ENCODE measurements at regions not wholly inside any gene's neighbourhood (a gene's known extent, or its start where the extent isn't known, plus 50 kb on each side); places are given as distances from the start of the nearest gene placed in this dataset.
A peak's percentile ranks its signal among the peaks of the same experiment; 100 is the strongest.

DNA sequence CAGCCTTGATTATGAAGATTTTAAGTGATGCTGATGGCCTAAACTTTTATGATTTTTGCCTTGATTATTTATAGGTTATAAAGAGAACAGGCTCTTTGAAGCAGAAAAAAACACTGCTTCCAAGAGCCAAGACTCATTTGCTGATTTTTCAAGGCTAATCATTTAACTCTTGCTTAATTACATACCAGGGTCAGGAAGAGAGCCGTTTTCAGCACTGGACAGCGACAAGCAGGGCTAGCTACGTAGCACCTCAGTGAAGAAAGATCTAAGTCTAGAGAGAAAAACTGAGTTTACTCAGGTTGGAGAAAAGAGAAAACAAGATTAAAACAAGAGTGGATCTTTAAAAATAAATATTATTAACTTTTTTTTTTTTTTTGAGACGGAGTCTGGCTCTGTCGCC is 615.4 kb upstream of the B3GAT1 start (continued):
- TF ChIP-seq TOE1 (IDR thresholded peaks at IDR 0.05; ENCODE audit: borderline replicate concordance), result no peak
- TF ChIP-seq TOE1 (CRISPR knock-in tag; IDR thresholded peaks at IDR 0.05; ENCODE audit: borderline replicate concordance, low read depth), result no peak
- TF ChIP-seq PRMT5 (CRISPR knock-in tag; IDR thresholded peaks at IDR 0.05), result peak; percentile 54; the same call in 1 of the 2 replicates
- TF ChIP-seq, protein P1, sequence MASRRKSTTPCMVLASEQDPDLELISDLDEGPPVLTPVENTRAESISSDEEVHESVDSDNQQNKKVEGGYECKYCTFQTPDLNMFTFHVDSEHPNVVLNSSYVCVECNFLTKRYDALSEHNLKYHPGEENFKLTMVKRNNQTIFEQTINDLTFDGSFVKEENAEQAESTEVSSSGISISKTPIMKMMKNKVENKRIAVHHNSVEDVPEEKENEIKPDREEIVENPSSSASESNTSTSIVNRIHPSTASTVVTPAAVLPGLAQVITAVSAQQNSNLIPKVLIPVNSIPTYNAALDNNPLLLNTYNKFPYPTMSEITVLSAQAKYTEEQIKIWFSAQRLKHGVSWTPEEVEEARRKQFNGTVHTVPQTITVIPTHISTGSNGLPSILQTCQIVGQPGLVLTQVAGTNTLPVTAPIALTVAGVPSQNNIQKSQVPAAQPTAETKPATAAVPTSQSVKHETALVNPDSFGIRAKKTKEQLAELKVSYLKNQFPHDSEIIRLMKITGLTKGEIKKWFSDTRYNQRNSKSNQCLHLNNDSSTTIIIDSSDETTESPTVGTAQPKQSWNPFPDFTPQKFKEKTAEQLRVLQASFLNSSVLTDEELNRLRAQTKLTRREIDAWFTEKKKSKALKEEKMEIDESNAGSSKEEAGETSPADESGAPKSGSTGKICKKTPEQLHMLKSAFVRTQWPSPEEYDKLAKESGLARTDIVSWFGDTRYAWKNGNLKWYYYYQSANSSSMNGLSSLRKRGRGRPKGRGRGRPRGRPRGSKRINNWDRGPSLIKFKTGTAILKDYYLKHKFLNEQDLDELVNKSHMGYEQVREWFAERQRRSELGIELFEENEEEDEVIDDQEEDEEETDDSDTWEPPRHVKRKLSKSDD (conservative IDR thresholded peaks at IDR 0.05; ENCODE audit: low read length), result no peak
- TF ChIP-seq, protein P2, sequence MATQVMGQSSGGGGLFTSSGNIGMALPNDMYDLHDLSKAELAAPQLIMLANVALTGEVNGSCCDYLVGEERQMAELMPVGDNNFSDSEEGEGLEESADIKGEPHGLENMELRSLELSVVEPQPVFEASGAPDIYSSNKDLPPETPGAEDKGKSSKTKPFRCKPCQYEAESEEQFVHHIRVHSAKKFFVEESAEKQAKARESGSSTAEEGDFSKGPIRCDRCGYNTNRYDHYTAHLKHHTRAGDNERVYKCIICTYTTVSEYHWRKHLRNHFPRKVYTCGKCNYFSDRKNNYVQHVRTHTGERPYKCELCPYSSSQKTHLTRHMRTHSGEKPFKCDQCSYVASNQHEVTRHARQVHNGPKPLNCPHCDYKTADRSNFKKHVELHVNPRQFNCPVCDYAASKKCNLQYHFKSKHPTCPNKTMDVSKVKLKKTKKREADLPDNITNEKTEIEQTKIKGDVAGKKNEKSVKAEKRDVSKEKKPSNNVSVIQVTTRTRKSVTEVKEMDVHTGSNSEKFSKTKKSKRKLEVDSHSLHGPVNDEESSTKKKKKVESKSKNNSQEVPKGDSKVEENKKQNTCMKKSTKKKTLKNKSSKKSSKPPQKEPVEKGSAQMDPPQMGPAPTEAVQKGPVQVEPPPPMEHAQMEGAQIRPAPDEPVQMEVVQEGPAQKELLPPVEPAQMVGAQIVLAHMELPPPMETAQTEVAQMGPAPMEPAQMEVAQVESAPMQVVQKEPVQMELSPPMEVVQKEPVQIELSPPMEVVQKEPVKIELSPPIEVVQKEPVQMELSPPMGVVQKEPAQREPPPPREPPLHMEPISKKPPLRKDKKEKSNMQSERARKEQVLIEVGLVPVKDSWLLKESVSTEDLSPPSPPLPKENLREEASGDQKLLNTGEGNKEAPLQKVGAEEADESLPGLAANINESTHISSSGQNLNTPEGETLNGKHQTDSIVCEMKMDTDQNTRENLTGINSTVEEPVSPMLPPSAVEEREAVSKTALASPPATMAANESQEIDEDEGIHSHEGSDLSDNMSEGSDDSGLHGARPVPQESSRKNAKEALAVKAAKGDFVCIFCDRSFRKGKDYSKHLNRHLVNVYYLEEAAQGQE (IDR thresholded peaks at IDR 0.05; ENCODE audit: borderline replicate concordance), result peak; percentile 98
- TF ChIP-seq, protein P2 (CRISPR knock-in tag; IDR thresholded peaks at IDR 0.05; ENCODE audit: low read depth), result peak; percentile 92
- TF ChIP-seq EHMT2 (IDR thresholded peaks at IDR 0.05), result peak; percentile 95
- TF ChIP-seq GABPB1 (CRISPR knock-in tag; IDR thresholded peaks at IDR 0.05), result no peak
- no peak for TF ChIP-seq PCBP1 (IDR thresholded peaks at IDR 0.05; ENCODE audit: low read depth, low read length, poor library complexity, severe bottlenecking)
- TF ChIP-seq RFX5 (IDR thresholded peaks at IDR 0.05; ENCODE audit: low read depth, low read length), result no peak
- TF ChIP-seq, protein P3, sequence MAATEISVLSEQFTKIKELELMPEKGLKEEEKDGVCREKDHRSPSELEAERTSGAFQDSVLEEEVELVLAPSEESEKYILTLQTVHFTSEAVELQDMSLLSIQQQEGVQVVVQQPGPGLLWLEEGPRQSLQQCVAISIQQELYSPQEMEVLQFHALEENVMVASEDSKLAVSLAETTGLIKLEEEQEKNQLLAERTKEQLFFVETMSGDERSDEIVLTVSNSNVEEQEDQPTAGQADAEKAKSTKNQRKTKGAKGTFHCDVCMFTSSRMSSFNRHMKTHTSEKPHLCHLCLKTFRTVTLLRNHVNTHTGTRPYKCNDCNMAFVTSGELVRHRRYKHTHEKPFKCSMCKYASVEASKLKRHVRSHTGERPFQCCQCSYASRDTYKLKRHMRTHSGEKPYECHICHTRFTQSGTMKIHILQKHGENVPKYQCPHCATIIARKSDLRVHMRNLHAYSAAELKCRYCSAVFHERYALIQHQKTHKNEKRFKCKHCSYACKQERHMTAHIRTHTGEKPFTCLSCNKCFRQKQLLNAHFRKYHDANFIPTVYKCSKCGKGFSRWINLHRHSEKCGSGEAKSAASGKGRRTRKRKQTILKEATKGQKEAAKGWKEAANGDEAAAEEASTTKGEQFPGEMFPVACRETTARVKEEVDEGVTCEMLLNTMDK (IDR thresholded peaks at IDR 0.05; ENCODE audit: borderline replicate concordance, insufficient read depth, low read depth, low read length, poor library complexity, severe bottlenecking), result no peak
- TF ChIP-seq MIER1 (IDR thresholded peaks at IDR 0.05; ENCODE audit: low read depth), result peak; percentile 90
- TF ChIP-seq CBX5 (IDR thresholded peaks at IDR 0.05; ENCODE audit: borderline replicate concordance, low read depth), result no peak
- no peak for TF ChIP-seq POLR2H (tag; IDR thresholded peaks at IDR 0.05; ENCODE audit: low read depth)
- no peak for TF ChIP-seq STAG1 (CRISPR knock-in tag; IDR thresholded peaks at IDR 0.05; ENCODE audit: borderline replicate concordance)
